ENCODE measurements at regions not wholly inside any gene's neighbourhood (a gene's known extent, or its start where the extent isn't known, plus 50 kb on each side); places are given as distances from the start of the nearest gene placed in this dataset.

GRCh38 chr11:109986488-109986887 lies 106.7 kb upstream of the ZC3H12C start:
- TF ChIP-seq CTCF (IDR thresholded peaks at IDR 0.05) (no peak), EP300 (IDR thresholded peaks at IDR 0.05) (no peak)
